Neural progenitor cell (in vitro differentiated cells): ENCODE measurements at regions not wholly inside any gene's neighbourhood (a gene's known extent, or its start where the extent isn't known, plus 50 kb on each side); places are given as distances from the start of the nearest gene placed in this dataset.

Source experiments
- DNase-seq: peaks from one replicate; pipeline ENCODE4 v3.0.0-alpha.2; 2016; ENCODE audit warnings: low spot score
- H2AFZ ChIP-seq: fragments of 200-600 bp; sonication (generic); replicated peaks from 2 replicates; pipeline ENCODE4 v1.6.1; 2016; ENCODE audit warnings: antibody characterized with exemption
- H3F3A ChIP-seq: fragments of 200-600 bp; sonication (generic); 2 replicates; pipeline ENCODE4 v1.6.1; 2016; ENCODE audit warnings: antibody characterized with exemption, low read depth
- H3K27ac ChIP-seq: fragments of 200-600 bp; sonication (generic); 2 replicates; pipeline ENCODE4 v1.5.1; 2016; ENCODE audit warnings: mild to moderate bottlenecking
- H3K27me3 ChIP-seq: fragments of 200-600 bp; sonication (generic); 2 replicates; pipeline ENCODE4 v1.6.1; 2016; ENCODE audit warnings: mild to moderate bottlenecking, moderate library complexity
- H3K36me3 ChIP-seq: fragments of 200-600 bp; sonication (generic); 2 replicates; pipeline ENCODE4 v1.5.1; 2016
- H3K4me1 ChIP-seq: fragments of 200-600 bp; sonication (generic); 2 replicates; pipeline ENCODE4 v1.6.1; 2016; ENCODE audit warnings: mixed run types
- H3K4me2 ChIP-seq: fragments of 200-600 bp; sonication (generic); 2 replicates; pipeline ENCODE4 v1.6.1; 2016
- H3K4me3 ChIP-seq: fragments of 200-600 bp; sonication (generic); 2 replicates; pipeline ENCODE4 v1.5.1; 2016
- H3K79me2 ChIP-seq: fragments of 200-600 bp; sonication (generic); 2 replicates; pipeline ENCODE4 v1.6.1; 2016; ENCODE audit warnings: low read depth
- H3K9ac ChIP-seq: fragments of 200-600 bp; sonication (generic); 2 replicates; pipeline ENCODE4 v1.6.1; 2016
- H3K9me3 ChIP-seq: fragments of 200-600 bp; sonication (generic); 2 replicates; pipeline ENCODE4 v1.5.1; 2016; ENCODE audit warnings: low read depth
- H4K20me1 ChIP-seq: fragments of 200-600 bp; sonication (generic); 2 replicates; pipeline ENCODE4 v1.6.1; 2016; ENCODE audit warnings: low read depth
- H3K27ac Mint-ChIP-seq: 3 replicates; pipeline ENCODE4 v1.8.0; 2021; ENCODE audit warnings: mixed read lengths
- H3K27me3 Mint-ChIP-seq: 2 replicates; pipeline ENCODE4 v1.8.0; 2022; ENCODE audit warnings: low read depth, mild to moderate bottlenecking, inconsistent platforms, moderate library complexity, mixed read lengths; ENCODE audit not compliant: insufficient read depth
- H3K36me3 Mint-ChIP-seq: 3 replicates; pipeline ENCODE4 v1.8.0; 2021; ENCODE audit warnings: mixed read lengths
- H3K4me1 Mint-ChIP-seq: 3 replicates; pipeline ENCODE4 v1.8.0; 2021; ENCODE audit warnings: mixed read lengths
- H3K4me3 Mint-ChIP-seq: 3 replicates; pipeline ENCODE4 v1.8.0; 2021; ENCODE audit warnings: mild to moderate bottlenecking, moderate library complexity, mixed read lengths
- H3K9me3 Mint-ChIP-seq: 3 replicates; pipeline ENCODE4 v1.8.0; 2020; ENCODE audit warnings: mixed read lengths
- CTCF ChIP-seq: fragments of 200-600 bp; sonication (generic); IDR thresholded peaks from 2 replicates; pipeline ENCODE4 v1.5.1; 2017; ENCODE audit warnings: antibody characterized with exemption, mild to moderate bottlenecking
- EZH2 ChIP-seq: fragments of 200-600 bp; sonication (generic); IDR thresholded peaks from 2 replicates; pipeline ENCODE4 v1.6.1; 2017; ENCODE audit warnings: antibody characterized with exemption, mild to moderate bottlenecking, moderate library complexity
- EZH2phosphoT487 ChIP-seq: fragments of 200-600 bp; sonication (generic); IDR thresholded peaks from 2 replicates; pipeline ENCODE4 v1.6.1; 2017; ENCODE audit warnings: antibody characterized with exemption

DNA sequence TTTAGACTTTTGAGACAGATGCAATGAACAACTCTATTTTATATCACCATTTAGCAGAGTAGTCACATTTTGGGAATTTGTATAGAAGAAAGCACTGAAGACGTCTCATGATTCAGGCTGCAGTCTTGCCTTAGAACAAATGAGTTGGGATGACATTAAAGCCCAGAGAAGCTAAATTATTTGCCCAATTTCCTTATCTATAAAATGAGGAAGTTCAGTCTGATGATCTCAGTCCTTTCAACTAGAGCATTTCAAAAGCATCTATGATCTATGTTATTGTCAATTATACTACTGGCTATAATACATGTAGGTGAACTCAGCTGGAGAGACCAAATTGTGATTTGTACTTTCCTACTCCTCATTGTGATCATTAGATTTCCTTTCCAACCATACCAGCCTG is 154.1 kb downstream of the OSTF1 start:
- no peak for TF ChIP-seq EZH2phosphoT487
- no peak for TF ChIP-seq EZH2
- TF ChIP-seq CTCF, result no peak
- peaks cover 12% of the 10 kb centered on the region for H3K9me3 Mint-ChIP-seq
- Histone ChIP-seq H3K4me3 (no peak overlapping the region), H3K9ac (no peak overlapping the region), H3K36me3 (no peaks in the 10 kb centered on the region), H3K27me3 (no peaks in the 10 kb centered on the region), H3K4me1 (no peaks in the 10 kb centered on the region), H3K4me2 (no peak overlapping the region), H2AFZ (no peak overlapping the region), H3K27ac (no peak overlapping the region), H3F3A (no peaks in the 10 kb centered on the region), H4K20me1 (no peaks in the 10 kb centered on the region), H3K9me3 (no peaks in the 10 kb centered on the region), H3K79me2 (no peaks in the 10 kb centered on the region)
- no peaks in the 10 kb centered on the region for H3K36me3 Mint-ChIP-seq
- DNase-seq, result no peak
- no peak overlapping the region for H3K27ac Mint-ChIP-seq
- H3K4me1 Mint-ChIP-seq, result no peaks in the 10 kb centered on the region
- no peaks in the 10 kb centered on the region for H3K27me3 Mint-ChIP-seq
- H3K4me3 Mint-ChIP-seq, result no peak overlapping the region

- Histone ChIP-seq H3K4me1 (no peaks in the 10 kb centered on the region), H3K4me2 (no peak overlapping the region), H3K79me2 (no peaks in the 10 kb centered on the region), H3K9me3 (no peaks in the 10 kb centered on the region), H2AFZ (no peak overlapping the region), H3K4me3 (no peak overlapping the region), H3K27ac (no peak overlapping the region), H3F3A (no peaks in the 10 kb centered on the region), H3K36me3 (no peaks in the 10 kb centered on the region), H3K9ac (no peak overlapping the region), H4K20me1 (no peaks in the 10 kb centered on the region), H3K27me3 (no peaks in the 10 kb centered on the region)
- no peaks in the 10 kb centered on the region for H3K4me1 Mint-ChIP-seq
- no peaks in the 10 kb centered on the region for H3K36me3 Mint-ChIP-seq
- peaks cover 27% of the 10 kb centered on the region for H3K9me3 Mint-ChIP-seq
- H3K27me3 Mint-ChIP-seq, result no peaks in the 10 kb centered on the region
- no peak overlapping the region for H3K27ac Mint-ChIP-seq
- TF ChIP-seq CTCF (no peak), EZH2phosphoT487 (no peak), EZH2 (no peak)
- H3K4me3 Mint-ChIP-seq, result no peak overlapping the region
- no peak for DNase-seq
Observed at GRCh38 chr9:75246949-75247348, 158.6 kb downstream of the OSTF1 start.

DNA sequence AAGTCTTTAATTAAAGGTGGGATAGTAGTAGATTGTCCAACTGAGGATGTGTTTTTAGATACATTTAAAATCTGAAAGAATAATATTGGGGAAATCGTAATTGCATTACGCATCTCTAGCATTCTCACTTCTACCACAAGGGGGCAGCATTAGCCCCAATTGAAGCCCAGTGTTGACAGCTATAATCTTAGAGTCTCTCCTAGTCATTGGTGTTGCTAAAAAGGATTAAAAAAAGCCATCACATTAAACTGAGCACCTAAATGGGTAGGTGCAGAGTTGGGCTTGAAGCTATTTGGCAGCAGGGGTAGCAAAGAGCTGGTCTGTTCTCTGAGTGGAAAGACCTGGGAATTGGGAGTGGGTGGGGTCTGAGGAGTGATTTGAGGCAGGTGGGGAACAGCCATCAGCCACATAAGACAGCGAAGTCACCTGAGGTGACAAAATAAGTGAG is 177.2 kb downstream of the OSTF1 start:
- no peak overlapping the region for H3K9ac ChIP-seq
- Mint-ChIP-seq H3K27me3 (peaks cover 4% of the 10 kb centered on the region), H3K27ac (no peak overlapping the region), H3K36me3 (no peaks in the 10 kb centered on the region), H3K4me1 (no peaks in the 10 kb centered on the region), H3K9me3 (peaks cover 4% of the 10 kb centered on the region), H3K4me3 (no peak overlapping the region)
- H3K4me2 ChIP-seq, result no peak overlapping the region
- H3K27ac ChIP-seq, result no peak overlapping the region
- H3K9me3 ChIP-seq, result no peaks in the 10 kb centered on the region
- peak; percentile 67 for DNase-seq
- H3K79me2 ChIP-seq, result no peaks in the 10 kb centered on the region
- no peak for TF ChIP-seq EZH2
- TF ChIP-seq CTCF, result peak; percentile 97
- H3F3A ChIP-seq, result no peaks in the 10 kb centered on the region
- H2AFZ ChIP-seq, result no peak overlapping the region
- no peak overlapping the region for H3K4me3 ChIP-seq
- H4K20me1 ChIP-seq, result no peaks in the 10 kb centered on the region
- H3K36me3 ChIP-seq, result no peaks in the 10 kb centered on the region
- no peaks in the 10 kb centered on the region for H3K27me3 ChIP-seq
- no peaks in the 10 kb centered on the region for H3K4me1 ChIP-seq
